Adrenal gland (tissue), 9 donors: ENCODE measurements at regions not wholly inside any gene's neighbourhood (a gene's known extent, or its start where the extent isn't known, plus 50 kb on each side); places are given as distances from the start of the nearest gene placed in this dataset.

Experiments used
- DNase-seq, 7 donors: peaks; one replicate each; pipeline ENCODE4 v3.0.0-alpha.2; 2019 to 2020
- H3K27ac ChIP-seq, 5 donors: fragments of 200-600 bp; sonication (generic) in 4 of 5; 1 replicate in 3 of 5; 2 replicates in 2 of 5; pipeline versions ENCODE4 v1.5.1 to v1.8.0; 2016 to 2020; ENCODE audit warnings: mild to moderate bottlenecking in 1 of 5
- H3K27me3 ChIP-seq: fragments of 200-600 bp; 2 replicates; pipeline ENCODE4 v1.8.0; 2021
- H3K36me3 ChIP-seq, 2 donors: fragments of 200-600 bp; replicated peaks in 1 of 2; 1 replicate in 1 of 2; 2 replicates in 1 of 2; pipeline versions ENCODE4 v1.5.1 to v1.8.0; 2018 to 2022
- H3K4me1 ChIP-seq, 2 donors: fragments of 200-600 bp; replicated peaks in 1 of 2; 1 replicate in 1 of 2; 2 replicates in 1 of 2; pipeline versions ENCODE4 v1.5.1 to v1.8.0; 2018 to 2021
- H3K4me3 ChIP-seq, 4 donors: fragments of 200-600 bp; sonication (generic) in 3 of 4; one replicate each; pipeline ENCODE4 v1.5.1; 2016 to 2018
- H3K9me3 ChIP-seq, 3 donors: fragments of 200-600 bp; sonication (generic) in 1 of 3; replicated peaks in 1 of 3; 1 replicate in 2 of 3; 2 replicates in 1 of 3; pipeline versions ENCODE4 v1.5.1 to v1.8.0; 2016 to 2021
- CTCF ChIP-seq, 6 experiments: fragments of 450-650 bp in 4 of 6; fragments of 200-600 bp in 2 of 6; sonication (generic) in 1 of 6; IDR thresholded peaks; 1 replicate in 5 of 6; 2 replicates in 1 of 6; pipeline versions ENCODE4 v1.5.1 to v1.8.0; 2016 to 2021; ENCODE audit warnings: antibody characterized with exemption in 6 of 6, mild to moderate bottlenecking in 2 of 6, moderate library complexity in 1 of 6
- POLR2A ChIP-seq, 2 donors: fragments of 450-650 bp; IDR thresholded peaks; one replicate each; pipeline ENCODE4 v1.6.1; 2017; ENCODE audit warnings: antibody characterized with exemption in 2 of 2, mild to moderate bottlenecking in 2 of 2, moderate library complexity in 1 of 2
- WGBS, 4 donors: extraction: QIAGEN DNeasy Blood & Tissue Kit in 2 of 4; methylation state at CpG; one replicate each; pipeline versions ENCODE4 v1.1.5 to v1.1.7; 2013 to 2017; 5-methylcytosine and 5-hydroxymethylcytosine counted together
- intact Hi-C, 2 donors: fragments of 100-400 bp; cut with DNase I; formaldehyde crosslinking; loops; one replicate each; pipeline versions ENCODE4 v1.14.1 to v1.15.0; 2022 to 2023
- donor health status: healthy with polysubstance abuse.
- donor health status: Bipolar disorder and iron deficiency.
- donor health status: DM: yes; HTN: yes; CAD: no.
- donor health status: DM: no; HTN: no; CAD: no.
- donor health status: DM: no; HTN: no; CAD: no.

- H3K4me3 ChIP-seq: no peak overlapping the region
- H3K9me3 ChIP-seq: no peaks in the 10 kb centered on the region
- H3K4me1 ChIP-seq: no peaks in the 10 kb centered on the region
- no peak overlapping the region for H3K27ac ChIP-seq
- no peaks in the 10 kb centered on the region for H3K27me3 ChIP-seq
- DNase-seq: no peak
- TF ChIP-seq CTCF (IDR thresholded peaks at IDR 0.05) (no peak), POLR2A (IDR thresholded peaks at IDR 0.05) (no peak)
- intact Hi-C loops: no loop called here
- no peaks in the 10 kb centered on the region for H3K36me3 ChIP-seq
Measured at GRCh38 chr5:118723021-118723338, 265.4 kb downstream of the DTWD2 start.

- no peak for DNase-seq
- Histone ChIP-seq H3K9me3 (no peaks in the 10 kb centered on the region), H3K27ac (no peak overlapping the region), H3K4me3 (no peak overlapping the region), H3K4me1 (no peaks in the 10 kb centered on the region), H3K27me3 (no peaks in the 10 kb centered on the region), H3K36me3 (no peaks in the 10 kb centered on the region)
- TF ChIP-seq POLR2A (IDR thresholded peaks at IDR 0.05): no peak
- no peak for TF ChIP-seq CTCF (IDR thresholded peaks at IDR 0.05)
- WGBS, 4 donors: 77 to 86% (median 84%) methylated on average over 7 of the region's 7 CpGs
- intact Hi-C loops: no loop called here
Measured at GRCh38 chr5:118722122-118723020, 266.0 kb downstream of the DTWD2 start.

GRCh38 chr5:118711727-118712126 is 276.6 kb downstream of the DTWD2 start:
- no peak for TF ChIP-seq POLR2A (IDR thresholded peaks at IDR 0.05)
- no peak for TF ChIP-seq CTCF (IDR thresholded peaks at IDR 0.05)
- intact Hi-C loops: no loop called here
- H3K9me3 ChIP-seq: peaks cover 0 to 10% (median 0%) of the 10 kb centered on the region in 3 donors
- no peak for DNase-seq
- WGBS, 4 donors: 75 to 88% (median 78%) methylated on average over 1 of the region's 1 CpG
- no peaks in the 10 kb centered on the region for H3K36me3 ChIP-seq
- no peak overlapping the region for H3K4me3 ChIP-seq
- no peaks in the 10 kb centered on the region for H3K4me1 ChIP-seq
- H3K27me3 ChIP-seq: no peaks in the 10 kb centered on the region
- H3K27ac ChIP-seq: no peak overlapping the region

- DNase-seq: no peak
- Histone ChIP-seq H3K4me1 (no peaks in the 10 kb centered on the region), H3K36me3 (no peaks in the 10 kb centered on the region), H3K27ac (no peak overlapping the region), H3K9me3 (peaks cover 0 to 10% (median 0%) of the 10 kb centered on the region in 3 donors), H3K4me3 (no peak overlapping the region), H3K27me3 (no peaks in the 10 kb centered on the region)
- whole genome bisulfite sequencing, 4 donors: 70 to 81% (median 73%) methylated on average over 4 of the region's 4 CpGs
- TF ChIP-seq CTCF (IDR thresholded peaks at IDR 0.05) (no peak), POLR2A (IDR thresholded peaks at IDR 0.05) (no peak)
- intact Hi-C loops: no loop called here
Measured at GRCh38 chr5:118705959-118706667, 282.2 kb downstream of the DTWD2 start.
